Neuronal stem cell (in vitro differentiated cells): ENCODE measurements at regions not wholly inside any gene's neighbourhood (a gene's known extent, or its start where the extent isn't known, plus 50 kb on each side); places are given as distances from the start of the nearest gene placed in this dataset.
A peak's percentile ranks its signal among the peaks of the same experiment; 100 is the strongest.

Experiments used
- DNase-seq: peaks from one replicate; pipeline ENCODE4 v3.0.0-alpha.2; 2013; ENCODE audit warnings: low spot score
- H2AFZ ChIP-seq: one replicate; pipeline ENCODE4 v1.6.1; 2013; ENCODE audit warnings: mild to moderate bottlenecking, low read length, inconsistent platforms
- H2AK5ac ChIP-seq: 2 replicates; pipeline ENCODE4 v1.6.1; 2013; ENCODE audit warnings: low read depth, mild to moderate bottlenecking, inconsistent platforms, low read length, moderate library complexity, mixed read lengths
- H2BK120ac ChIP-seq: 2 replicates; pipeline ENCODE4 v1.6.1; 2013; ENCODE audit warnings: low read depth, mild to moderate bottlenecking, inconsistent platforms, low read length, moderate library complexity, mixed read lengths
- H2BK12ac ChIP-seq: one replicate; pipeline ENCODE4 v1.6.1; 2013; ENCODE audit warnings: low read length, inconsistent platforms
- H2BK15ac ChIP-seq: 2 replicates; pipeline ENCODE4 v1.6.1; 2013; ENCODE audit warnings: mild to moderate bottlenecking, low read length, inconsistent platforms, mixed read lengths
- H2BK5ac ChIP-seq: one replicate; pipeline ENCODE4 v1.6.1; 2013; ENCODE audit warnings: inconsistent platforms, mild to moderate bottlenecking, low read length, moderate library complexity
- H3K14ac ChIP-seq: one replicate; pipeline ENCODE4 v1.6.1; 2013; ENCODE audit warnings: low read length, inconsistent platforms
- H3K18ac ChIP-seq: 2 replicates; pipeline ENCODE4 v1.6.1; 2013; ENCODE audit warnings: low read length, inconsistent platforms
- H3K23ac ChIP-seq: 2 replicates; pipeline ENCODE4 v1.6.1; 2013; ENCODE audit warnings: low read depth, mild to moderate bottlenecking, mixed read lengths, low read length, inconsistent platforms; ENCODE audit not compliant: poor library complexity
- H3K27ac ChIP-seq: replicated peaks from 3 replicates; pipeline ENCODE4 v1.5.1; 2013; ENCODE audit warnings: low read length, inconsistent platforms
- H3K27me3 ChIP-seq, 3 experiments: 2 replicates each; pipeline ENCODE4 v1.6.1; 2013; ENCODE audit warnings: low read length in 3 of 3, mild to moderate bottlenecking in 2 of 3, inconsistent platforms in 1 of 3, low read depth in 1 of 3, mixed read lengths in 1 of 3, moderate library complexity in 1 of 3; ENCODE audit not compliant: control insufficient read depth in 3 of 3, insufficient read depth in 3 of 3
- H3K36me3 ChIP-seq, 2 donors: replicated peaks in 1 of 2; 2 replicates each; pipeline ENCODE4 v1.6.1; 2013; ENCODE audit warnings: low read length in 2 of 2; ENCODE audit not compliant: control insufficient read depth in 2 of 2, insufficient read depth in 2 of 2
- H3K4ac ChIP-seq: 2 replicates; pipeline ENCODE4 v1.6.1; 2013; ENCODE audit warnings: inconsistent platforms, mild to moderate bottlenecking, low read length, moderate library complexity
- H3K4me1 ChIP-seq, 2 donors: 1 replicate in 1 of 2; 2 replicates in 1 of 2; pipeline ENCODE4 v1.6.1; 2013; ENCODE audit warnings: low read length in 2 of 2, low read depth in 1 of 2; ENCODE audit not compliant: control insufficient read depth in 2 of 2, insufficient read depth in 1 of 2
- H3K4me2 ChIP-seq: one replicate; pipeline ENCODE4 v1.6.1; 2013; ENCODE audit warnings: mild to moderate bottlenecking, low read length, inconsistent platforms; ENCODE audit not compliant: insufficient read depth, poor library complexity, severe bottlenecking
- H3K4me3 ChIP-seq, 2 donors: 2 replicates each; pipeline ENCODE4 v1.5.1; 2013; ENCODE audit warnings: low read length in 2 of 2, mild to moderate bottlenecking in 2 of 2, inconsistent platforms in 1 of 2, moderate library complexity in 1 of 2
- H3K79me1 ChIP-seq: one replicate; pipeline ENCODE4 v1.6.1; 2013; ENCODE audit warnings: low read depth, mild to moderate bottlenecking, inconsistent platforms, low read length, moderate library complexity
- H3K9ac ChIP-seq: one replicate; pipeline ENCODE4 v1.6.1; 2013; ENCODE audit warnings: mild to moderate bottlenecking, low read depth, low read length, inconsistent platforms; ENCODE audit not compliant: poor library complexity
- H3K9me3 ChIP-seq, 2 donors: replicated peaks in 1 of 2; 2 replicates each; pipeline versions ENCODE3 to v1.6.1; 2013; ENCODE audit warnings: low read length in 2 of 2, mild to moderate bottlenecking in 2 of 2, inconsistent platforms in 1 of 2, low read depth in 1 of 2, mixed read lengths in 1 of 2, moderate library complexity in 1 of 2; ENCODE audit not compliant: control insufficient read depth in 2 of 2, insufficient read depth in 1 of 2
- H4K8ac ChIP-seq: one replicate; pipeline ENCODE4 v1.6.1; 2013; ENCODE audit warnings: low read depth, mild to moderate bottlenecking, inconsistent platforms, low read length, moderate library complexity
- H4K91ac ChIP-seq: one replicate; pipeline ENCODE4 v1.6.1; 2013; ENCODE audit warnings: low read length, low read depth, mild to moderate bottlenecking, inconsistent platforms; ENCODE audit not compliant: poor library complexity
- WGBS, 2 donors: extraction: QIAGEN DNeasy Blood & Tissue Kit; methylation state at CpG; one replicate each; pipeline ENCODE4 v1.1.7; 2013; ENCODE audit warnings: missing lambda C conversion rate in 2 of 2, mixed read lengths in 1 of 2; ENCODE audit not compliant: insufficient read length in 2 of 2, insufficient replicate concordance in 1 of 2; ENCODE audit errors: extremely low coverage in 2 of 2; 5-methylcytosine and 5-hydroxymethylcytosine counted together

GRCh38 chr4:136441629-136442282 is 1090.5 kb downstream of the PCDH18 start:
- Histone ChIP-seq H2BK12ac (peak overlapping the region; percentile 41), H3K9me3 (peaks cover 0 to 3% of the 10 kb centered on the region in 2 donors), H3K4me1 (no peaks in the 10 kb centered on the region), H3K36me3 (no peaks in the 10 kb centered on the region), H2AK5ac (peak overlapping the region; percentile 56), H3K9ac (no peak overlapping the region), H4K91ac (no peak overlapping the region), H3K27ac (no peak overlapping the region), H3K4ac (no peak overlapping the region), H3K4me3 (peak overlapping the region in 1 of 2 donors; percentile 29), H3K23ac (no peak overlapping the region), H2BK5ac (no peak overlapping the region), H3K14ac (peak overlapping the region; percentile 94), H2BK120ac (no peak overlapping the region), H2BK15ac (no peak overlapping the region), H3K4me2 (no peak overlapping the region), H3K27me3 (no peaks in the 10 kb centered on the region), H3K18ac (no peak overlapping the region), H4K8ac (no peak overlapping the region), H2AFZ (peak overlapping the region; percentile 45), H3K79me1 (no peaks in the 10 kb centered on the region)
- WGBS, 2 donors = no CpG with 5 or more reads among the region's 7 CpGs
- no peak for DNase-seq

- Histone ChIP-seq H3K4ac (no peak overlapping the region), H3K27ac (no peak overlapping the region), H3K4me1 (no peaks in the 10 kb centered on the region), H3K9me3 (peaks cover 0 to 3% of the 10 kb centered on the region in 2 donors), H3K4me3 (no peak overlapping the region), H2BK12ac (no peak overlapping the region), H3K14ac (no peak overlapping the region), H4K91ac (no peak overlapping the region), H3K9ac (no peak overlapping the region), H2AK5ac (no peak overlapping the region), H3K18ac (no peak overlapping the region), H3K79me1 (no peaks in the 10 kb centered on the region), H4K8ac (no peak overlapping the region), H3K23ac (no peak overlapping the region), H3K4me2 (no peak overlapping the region), H3K27me3 (no peaks in the 10 kb centered on the region), H2AFZ (no peak overlapping the region), H2BK5ac (no peak overlapping the region), H2BK120ac (no peak overlapping the region), H3K36me3 (no peaks in the 10 kb centered on the region), H2BK15ac (no peak overlapping the region)
- no peak for DNase-seq
Observed at GRCh38 chr4:136438645-136439044, 1093.6 kb downstream of the PCDH18 start.

GRCh38 chr4:136424052-136424451 is 1108.2 kb downstream of the PCDH18 start:
- H2BK5ac ChIP-seq = no peak overlapping the region
- no peak overlapping the region for H4K91ac ChIP-seq
- no peak for DNase-seq
- no peak overlapping the region for H3K4me2 ChIP-seq
- H3K27ac ChIP-seq = no peak overlapping the region
- no peak overlapping the region for H3K9ac ChIP-seq
- no peak overlapping the region for H3K14ac ChIP-seq
- no peak overlapping the region for H2BK12ac ChIP-seq
- no peaks in the 10 kb centered on the region for H3K36me3 ChIP-seq
- no peak overlapping the region for H2AK5ac ChIP-seq
- no peak overlapping the region for H2BK120ac ChIP-seq
- no peak overlapping the region for H3K4ac ChIP-seq
- H2AFZ ChIP-seq = no peak overlapping the region
- no peaks in the 10 kb centered on the region for H3K27me3 ChIP-seq
- peaks cover 0 to 1% of the 10 kb centered on the region in 2 donors for H3K4me1 ChIP-seq
- H4K8ac ChIP-seq = no peak overlapping the region
- H2BK15ac ChIP-seq = no peak overlapping the region
- no peak overlapping the region for H3K23ac ChIP-seq
- H3K4me3 ChIP-seq = no peak overlapping the region
- no peak overlapping the region for H3K18ac ChIP-seq
- no peaks in the 10 kb centered on the region for H3K79me1 ChIP-seq
- no peaks in the 10 kb centered on the region for H3K9me3 ChIP-seq

GRCh38 chr4:136414981-136415380 is 1117.3 kb downstream of the PCDH18 start:
- Histone ChIP-seq H3K4ac (no peak overlapping the region), H2AFZ (no peak overlapping the region), H4K8ac (no peak overlapping the region), H3K27me3 (no peaks in the 10 kb centered on the region), H3K79me1 (no peaks in the 10 kb centered on the region), H4K91ac (no peak overlapping the region), H3K23ac (no peak overlapping the region), H3K9ac (no peak overlapping the region), H3K4me2 (no peak overlapping the region), H3K4me3 (no peak overlapping the region), H2BK15ac (no peak overlapping the region), H2BK12ac (no peak overlapping the region), H2BK5ac (no peak overlapping the region), H3K36me3 (no peaks in the 10 kb centered on the region), H2BK120ac (no peak overlapping the region), H3K9me3 (no peaks in the 10 kb centered on the region), H3K14ac (no peak overlapping the region), H3K27ac (no peak overlapping the region), H3K4me1 (no peaks in the 10 kb centered on the region), H3K18ac (no peak overlapping the region), H2AK5ac (no peak overlapping the region)
- DNase-seq = no peak
